ENCODE measurements at regions not wholly inside any gene's neighbourhood (a gene's known extent, or its start where the extent isn't known, plus 50 kb on each side); places are given as distances from the start of the nearest gene placed in this dataset.

DNA sequence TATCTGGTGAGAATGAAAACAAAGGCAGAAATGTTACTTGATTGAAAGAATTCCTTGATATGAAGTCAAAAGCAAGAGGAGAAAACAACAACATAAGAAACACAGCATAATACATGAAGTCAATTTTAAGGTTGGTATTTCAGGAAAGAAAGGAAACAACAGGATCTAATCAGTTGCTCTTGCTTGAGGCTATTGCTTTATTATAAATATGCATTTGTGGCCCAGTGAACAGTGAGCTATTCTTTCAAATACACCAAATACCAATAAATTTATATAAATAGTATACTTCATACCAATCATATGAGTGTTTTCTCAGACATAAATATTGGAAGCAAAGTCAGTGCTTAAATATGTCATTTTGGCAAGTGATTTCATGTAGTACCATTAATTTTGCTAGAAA lies 806.6 kb downstream of the NXPH1 start:
- no peaks in the 10 kb centered on the region for H3K9me3 ChIP-seq (ENCODE audit: control insufficient read depth, low read length)
- no peak overlapping the region for H3K4me2 ChIP-seq (ENCODE audit: low read length)
- no peak overlapping the region for H3K27ac ChIP-seq
- no peak for TF ChIP-seq CTCF (IDR thresholded peaks at IDR 0.05)
- no peaks in the 10 kb centered on the region for H3K36me3 ChIP-seq (ENCODE audit: control insufficient read depth, insufficient read depth, low read length)
- H3K4me3 ChIP-seq (ENCODE audit: low read depth, low read length) = no peak overlapping the region
- H3K9ac ChIP-seq = no peak overlapping the region
- H2AFZ ChIP-seq = no peak overlapping the region
- no peaks in the 10 kb centered on the region for H3K79me2 ChIP-seq
- no peaks in the 10 kb centered on the region for H3K4me1 ChIP-seq
- no peaks in the 10 kb centered on the region for H3K27me3 ChIP-seq (ENCODE audit: control insufficient read depth, insufficient read depth, low read length)

DNA sequence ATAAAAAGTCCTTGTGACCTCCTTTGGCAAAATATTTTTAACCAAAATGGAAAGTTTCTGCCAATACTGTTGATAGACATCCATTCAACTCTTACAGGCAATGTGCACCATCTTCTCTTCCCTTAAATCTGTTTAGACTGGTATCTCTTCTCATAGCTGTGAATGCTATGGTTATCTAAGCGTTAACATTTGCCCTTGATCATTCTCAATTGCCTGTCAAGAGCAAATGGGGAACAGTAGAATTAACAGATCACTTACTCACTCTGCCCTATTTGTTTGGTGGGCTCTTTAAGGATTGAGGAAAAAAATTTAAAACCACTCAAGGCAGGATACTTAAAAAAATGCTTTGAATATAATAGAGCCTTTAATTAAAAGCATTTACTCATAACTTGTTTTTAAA lies 808.4 kb downstream of the NXPH1 start:
- Histone ChIP-seq H3K36me3 (ENCODE audit: control insufficient read depth, insufficient read depth, low read length) (no peaks in the 10 kb centered on the region), H3K4me2 (ENCODE audit: low read length) (no peak overlapping the region), H3K9me3 (ENCODE audit: control insufficient read depth, low read length) (no peaks in the 10 kb centered on the region), H3K79me2 (no peaks in the 10 kb centered on the region), H3K27ac (no peak overlapping the region), H3K9ac (no peak overlapping the region), H3K4me3 (ENCODE audit: low read depth, low read length) (no peak overlapping the region), H3K27me3 (ENCODE audit: control insufficient read depth, insufficient read depth, low read length) (no peaks in the 10 kb centered on the region), H2AFZ (no peak overlapping the region), H3K4me1 (no peaks in the 10 kb centered on the region)
- no peak for TF ChIP-seq CTCF (IDR thresholded peaks at IDR 0.05)

- no peak overlapping the region for H3K4me2 ChIP-seq (ENCODE audit: low read length)
- no peak for TF ChIP-seq CTCF (IDR thresholded peaks at IDR 0.05)
- no peaks in the 10 kb centered on the region for H3K4me1 ChIP-seq
- H2AFZ ChIP-seq = no peak overlapping the region
- H3K4me3 ChIP-seq (ENCODE audit: low read depth, low read length) = no peak overlapping the region
- no peaks in the 10 kb centered on the region for H3K27me3 ChIP-seq (ENCODE audit: control insufficient read depth, insufficient read depth, low read length)
- H3K9ac ChIP-seq = no peak overlapping the region
- H3K27ac ChIP-seq = no peak overlapping the region
- H3K9me3 ChIP-seq (ENCODE audit: control insufficient read depth, low read length) = no peaks in the 10 kb centered on the region
- H3K79me2 ChIP-seq = no peaks in the 10 kb centered on the region
- no peaks in the 10 kb centered on the region for H3K36me3 ChIP-seq (ENCODE audit: control insufficient read depth, insufficient read depth, low read length)
These were observed 809.2 kb downstream of the NXPH1 start for GRCh38 chr7:9242636-9243035.

- Histone ChIP-seq H3K4me1 (no peaks in the 10 kb centered on the region), H3K27ac (no peak overlapping the region), H3K79me2 (no peaks in the 10 kb centered on the region), H2AFZ (no peak overlapping the region), H3K36me3 (ENCODE audit: control insufficient read depth, insufficient read depth, low read length) (no peaks in the 10 kb centered on the region), H3K4me3 (ENCODE audit: low read depth, low read length) (no peak overlapping the region), H3K4me2 (ENCODE audit: low read length) (no peak overlapping the region), H3K9ac (no peak overlapping the region), H3K9me3 (ENCODE audit: control insufficient read depth, low read length) (no peaks in the 10 kb centered on the region), H3K27me3 (ENCODE audit: control insufficient read depth, insufficient read depth, low read length) (no peaks in the 10 kb centered on the region)
- no peak for TF ChIP-seq CTCF (IDR thresholded peaks at IDR 0.05)
These were observed 817.5 kb downstream of the NXPH1 start for GRCh38 chr7:9250876-9251275.

DNA sequence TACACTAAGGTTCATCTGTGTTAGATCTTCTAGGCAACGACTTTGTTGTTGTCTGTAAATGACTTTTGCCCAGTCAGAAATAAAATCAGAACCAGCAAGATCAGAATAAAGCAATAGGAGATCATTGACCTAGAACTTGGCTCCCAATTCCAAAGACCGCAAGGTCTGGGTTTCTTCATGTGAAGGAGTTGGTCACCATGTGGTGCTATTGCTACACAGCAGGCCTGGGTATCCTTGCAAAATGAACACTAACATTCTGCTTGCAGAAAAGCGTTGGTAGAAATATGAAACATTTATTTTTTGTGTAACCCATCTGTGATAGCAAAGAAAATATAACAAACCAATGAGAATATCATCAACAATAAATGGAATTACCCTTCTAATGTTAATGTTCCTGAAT lies 831.0 kb downstream of the NXPH1 start:
- Histone ChIP-seq H3K4me3 (ENCODE audit: low read depth, low read length) (no peak overlapping the region), H3K9ac (no peak overlapping the region), H3K9me3 (ENCODE audit: control insufficient read depth, low read length) (no peaks in the 10 kb centered on the region), H2AFZ (no peak overlapping the region), H3K79me2 (no peaks in the 10 kb centered on the region), H3K4me2 (ENCODE audit: low read length) (no peak overlapping the region), H3K27me3 (ENCODE audit: control insufficient read depth, insufficient read depth, low read length) (no peaks in the 10 kb centered on the region), H3K27ac (no peak overlapping the region), H3K36me3 (ENCODE audit: control insufficient read depth, insufficient read depth, low read length) (no peaks in the 10 kb centered on the region), H3K4me1 (no peaks in the 10 kb centered on the region)
- TF ChIP-seq CTCF (IDR thresholded peaks at IDR 0.05) = no peak

Measured in parathyroid adenoma (tissue), 2 donors.